Gastrocnemius medialis (tissue), 4 donors: ENCODE measurements at regions not wholly inside any gene's neighbourhood (a gene's known extent, or its start where the extent isn't known, plus 50 kb on each side); places are given as distances from the start of the nearest gene placed in this dataset.
A peak's percentile ranks its signal among the peaks of the same experiment; 100 is the strongest.

Experiments used
- ATAC-seq, 2 donors: fragments of 150-250 bp; one replicate each; pipeline ENCODE4 v1.9.1; 2016
- DNase-seq, 2 donors: peaks; one replicate each; pipeline ENCODE4 v3.0.0-alpha.2; 2019
- H3K27ac ChIP-seq, 4 donors: fragments of 200-600 bp; sonication (generic); 1 replicate in 1 of 4; 2 replicates in 3 of 4; pipeline ENCODE4 v1.5.1; 2016 to 2018; ENCODE audit warnings: mild to moderate bottlenecking in 2 of 4, moderate library complexity in 1 of 4
- H3K27me3 ChIP-seq, 3 donors: fragments of 200-600 bp; sonication (generic) in 2 of 3; 1 replicate in 1 of 3; 2 replicates in 2 of 3; pipeline versions ENCODE4 v1.5.1 to v1.6.0; 2016 to 2019; ENCODE audit warnings: mild to moderate bottlenecking in 1 of 3, moderate library complexity in 1 of 3
- H3K36me3 ChIP-seq, 2 donors: fragments of 200-600 bp; sonication (generic) in 1 of 2; one replicate each; pipeline ENCODE4 v1.5.1; 2017 to 2018
- H3K4me1 ChIP-seq, 2 donors: fragments of 200-600 bp; sonication (generic) in 1 of 2; one replicate each; pipeline ENCODE4 v1.5.1; 2016 to 2017; ENCODE audit warnings: mild to moderate bottlenecking in 2 of 2
- H3K4me3 ChIP-seq, 4 donors: fragments of 200-600 bp; sonication (generic) in 3 of 4; 1 replicate in 1 of 4; 2 replicates in 3 of 4; pipeline ENCODE4 v1.5.1; 2016 to 2019; ENCODE audit warnings: mild to moderate bottlenecking in 2 of 4
- H3K9me3 ChIP-seq, 3 donors: fragments of 200-600 bp; sonication (generic) in 2 of 3; 1 replicate in 1 of 3; 2 replicates in 2 of 3; pipeline ENCODE4 v1.5.1; 2016 to 2019
- POLR2A ChIP-seq, 2 donors: fragments of 450-650 bp; IDR thresholded peaks; one replicate each; pipeline ENCODE4 v1.6.1; 2017; ENCODE audit warnings: antibody characterized with exemption in 2 of 2, mild to moderate bottlenecking in 2 of 2, moderate library complexity in 2 of 2
- in situ Hi-C, 4 donors: fragments of 200-750 bp; cut with MboI; loops; one replicate each; pipeline versions ENCODE4 v1.15.0 to v1.8.0; 2017; ENCODE audit warnings: low sequenced_read_pairs in 4 of 4
- intact Hi-C: fragments of 100-400 bp; cut with DNase I; formaldehyde crosslinking; loops from one replicate; pipeline ENCODE4 v1.15.1; 2023; ENCODE audit warnings: low total_unique reads
- TF ChIP-seq, protein P1 (sequence below), 5 experiments: fragments of 450-650 bp in 3 of 5; fragments of 200-600 bp in 2 of 5; sonication (generic) in 2 of 5; IDR thresholded peaks in 4 of 5; conservative IDR thresholded peaks in 1 of 5; 1 replicate in 4 of 5; 2 replicates in 1 of 5; pipeline ENCODE4 v1.5.1; 2016 to 2019; ENCODE audit warnings: antibody characterized with exemption in 5 of 5, mild to moderate bottlenecking in 3 of 5, moderate library complexity in 3 of 5

DNA sequence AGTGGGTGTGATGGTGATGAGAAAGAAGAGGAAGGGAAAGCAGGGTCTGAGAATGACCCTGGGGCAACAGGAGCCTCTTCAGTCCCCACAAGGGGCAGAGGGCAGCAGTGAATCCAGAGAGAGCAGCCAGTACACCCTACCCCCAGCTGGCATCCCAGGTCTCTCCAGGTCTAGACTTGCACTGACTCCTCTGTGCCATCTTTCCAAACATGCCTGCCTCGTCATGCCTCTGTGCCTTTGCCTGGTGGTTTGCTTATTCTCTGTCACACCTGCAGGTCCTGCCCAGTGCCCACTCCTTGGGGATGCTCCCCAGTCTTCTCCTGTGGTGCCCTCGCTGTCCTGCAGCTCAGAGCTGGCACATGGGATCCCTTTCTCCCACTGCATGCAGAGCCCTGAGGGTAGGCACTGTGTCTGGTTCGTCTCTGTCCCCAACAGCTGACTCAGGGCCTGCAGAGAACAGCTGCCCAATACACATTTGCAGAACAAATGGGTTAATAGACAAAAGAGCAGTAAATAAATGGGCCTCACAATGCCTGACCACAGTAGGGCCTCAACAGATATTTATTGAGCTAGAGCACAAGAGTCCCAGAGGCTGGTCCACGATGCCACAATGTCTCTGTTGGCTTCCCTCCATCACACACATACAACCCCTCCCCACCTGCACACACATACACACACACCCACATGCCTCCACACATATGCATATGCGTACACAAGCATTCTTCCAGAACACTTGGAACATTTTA lies 89.8 kb downstream of the HS1BP3 start:
- Histone ChIP-seq H3K4me3 (no peak overlapping the region), H3K27me3 (no peaks in the 10 kb centered on the region), H3K4me1 (peaks cover 0 to 2% of the 10 kb centered on the region in 2 donors), H3K27ac (no peak overlapping the region), H3K9me3 (no peaks in the 10 kb centered on the region), H3K36me3 (no peaks in the 10 kb centered on the region)
- TF ChIP-seq, protein P1, sequence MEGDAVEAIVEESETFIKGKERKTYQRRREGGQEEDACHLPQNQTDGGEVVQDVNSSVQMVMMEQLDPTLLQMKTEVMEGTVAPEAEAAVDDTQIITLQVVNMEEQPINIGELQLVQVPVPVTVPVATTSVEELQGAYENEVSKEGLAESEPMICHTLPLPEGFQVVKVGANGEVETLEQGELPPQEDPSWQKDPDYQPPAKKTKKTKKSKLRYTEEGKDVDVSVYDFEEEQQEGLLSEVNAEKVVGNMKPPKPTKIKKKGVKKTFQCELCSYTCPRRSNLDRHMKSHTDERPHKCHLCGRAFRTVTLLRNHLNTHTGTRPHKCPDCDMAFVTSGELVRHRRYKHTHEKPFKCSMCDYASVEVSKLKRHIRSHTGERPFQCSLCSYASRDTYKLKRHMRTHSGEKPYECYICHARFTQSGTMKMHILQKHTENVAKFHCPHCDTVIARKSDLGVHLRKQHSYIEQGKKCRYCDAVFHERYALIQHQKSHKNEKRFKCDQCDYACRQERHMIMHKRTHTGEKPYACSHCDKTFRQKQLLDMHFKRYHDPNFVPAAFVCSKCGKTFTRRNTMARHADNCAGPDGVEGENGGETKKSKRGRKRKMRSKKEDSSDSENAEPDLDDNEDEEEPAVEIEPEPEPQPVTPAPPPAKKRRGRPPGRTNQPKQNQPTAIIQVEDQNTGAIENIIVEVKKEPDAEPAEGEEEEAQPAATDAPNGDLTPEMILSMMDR (IDR thresholded peaks at IDR 0.05 in 4 of 5, conservative IDR thresholded peaks at IDR 0.05 in 1 of 5), result no peak
- no peak for TF ChIP-seq POLR2A (IDR thresholded peaks at IDR 0.05)
- in situ Hi-C loops, result no loop called here
- DNase-seq, result no peak
- intact Hi-C loops, result no loop called here
- no peak for ATAC-seq

- Histone ChIP-seq H3K9me3 (no peaks in the 10 kb centered on the region), H3K27ac (no peak overlapping the region), H3K4me1 (peaks cover under 1 to 4% of the 10 kb centered on the region in 2 donors), H3K4me3 (no peak overlapping the region), H3K36me3 (no peaks in the 10 kb centered on the region), H3K27me3 (no peaks in the 10 kb centered on the region)
- in situ Hi-C loops (no loop called here), intact Hi-C loops (no loop called here)
- no peak for TF ChIP-seq POLR2A (IDR thresholded peaks at IDR 0.05)
- TF ChIP-seq, protein P1 (IDR thresholded peaks at IDR 0.05 in 4 of 5, conservative IDR thresholded peaks at IDR 0.05 in 1 of 5), result no peak
- ATAC-seq, result no peak
- no peak for DNase-seq
Measured at GRCh38 chr2:20561637-20562454, 89.1 kb downstream of the HS1BP3 start.

DNA sequence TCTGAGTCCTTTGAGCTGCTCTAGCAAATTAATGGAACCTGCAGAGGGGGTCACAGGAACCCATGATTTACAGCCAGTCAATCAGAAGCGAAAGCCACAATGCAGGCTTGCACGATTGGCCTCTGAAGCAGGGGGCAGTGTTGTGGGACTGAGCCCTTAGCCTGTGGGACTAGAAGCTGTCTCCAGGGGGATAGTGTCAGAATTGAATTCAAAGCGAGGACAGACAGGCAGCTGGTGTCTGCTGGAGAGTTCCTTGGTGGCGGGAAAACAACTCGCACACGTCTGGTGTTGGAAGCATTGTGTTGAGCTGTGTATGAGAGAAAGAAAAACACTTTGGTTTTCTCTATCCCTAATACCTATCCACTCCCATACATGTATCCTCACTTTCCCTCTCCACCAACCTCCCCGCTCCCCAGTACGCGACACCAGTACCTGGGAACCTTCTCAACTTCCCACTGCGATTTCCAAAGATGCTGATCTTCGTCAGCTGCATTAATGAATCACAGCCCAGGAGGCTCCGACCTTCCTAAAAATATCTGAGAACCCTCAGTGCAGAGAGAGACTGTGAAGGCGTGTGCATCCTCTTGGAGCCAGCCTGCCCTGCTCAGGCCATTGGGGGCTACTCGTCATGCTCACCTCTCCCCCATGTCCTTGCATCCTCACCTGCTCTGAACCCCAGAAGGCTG lies 88.2 kb downstream of the HS1BP3 start:
- no peaks in the 10 kb centered on the region for H3K9me3 ChIP-seq
- H3K4me1 ChIP-seq, result peaks cover 4 to 7% of the 10 kb centered on the region in 2 donors
- no peak for DNase-seq
- no peaks in the 10 kb centered on the region for H3K36me3 ChIP-seq
- no peak for ATAC-seq
- no peak overlapping the region for H3K4me3 ChIP-seq
- H3K27ac ChIP-seq, result peak overlapping the region in 1 of 4 donors; percentile 10
- TF ChIP-seq POLR2A (IDR thresholded peaks at IDR 0.05), result no peak
- TF ChIP-seq, protein P1 (IDR thresholded peaks at IDR 0.05 in 4 of 5, conservative IDR thresholded peaks at IDR 0.05 in 1 of 5), result peak in 1 of 5 experiments; percentile 20
- H3K27me3 ChIP-seq, result no peaks in the 10 kb centered on the region
- intact Hi-C loops, result no loop called here
- in situ Hi-C loops, result no loop called here

GRCh38 chr2:20563251-20563650 lies 87.6 kb downstream of the HS1BP3 start:
- Histone ChIP-seq H3K36me3 (no peaks in the 10 kb centered on the region), H3K27me3 (no peaks in the 10 kb centered on the region), H3K4me1 (peaks cover 4 to 12% of the 10 kb centered on the region in 2 donors), H3K4me3 (no peak overlapping the region), H3K9me3 (no peaks in the 10 kb centered on the region), H3K27ac (peak overlapping the region in 1 of 4 donors; percentile 10)
- ATAC-seq, result no peak
- TF ChIP-seq, protein P1 (IDR thresholded peaks at IDR 0.05 in 4 of 5, conservative IDR thresholded peaks at IDR 0.05 in 1 of 5), result no peak
- TF ChIP-seq POLR2A (IDR thresholded peaks at IDR 0.05), result no peak
- no peak for DNase-seq
- intact Hi-C loops (no loop called here), in situ Hi-C loops (no loop called here)
